ENCODE measurements at regions not wholly inside any gene's neighbourhood (a gene's known extent, or its start where the extent isn't known, plus 50 kb on each side); places are given as distances from the start of the nearest gene placed in this dataset.

GRCh38 chr2:39521876-39522517, 84.9 kb upstream of the MAP4K3 start:
- no peaks in the 10 kb centered on the region for H3K27me3 Mint-ChIP-seq
- no peak overlapping the region for H3K4me3 Mint-ChIP-seq
- ChIA-PET POLR2A (no interaction called here), CTCF (no interaction called here)
- no peak for ATAC-seq
- no peak for TF ChIP-seq CTCF (IDR thresholded peaks at IDR 0.05)
- DNase-seq, result no peak
- H3K4me1 Mint-ChIP-seq (ENCODE audit: low read depth), result no peaks in the 10 kb centered on the region
- intact Hi-C loops (cut with micrococcal nuclease), result no loop called here
- H3K27ac Mint-ChIP-seq, result no peak overlapping the region
- H3K36me3 Mint-ChIP-seq (ENCODE audit: low read depth), result peaks cover 3% of the 10 kb centered on the region
- peaks cover 3% of the 10 kb centered on the region for H3K9me3 Mint-ChIP-seq

- no peaks in the 10 kb centered on the region for H3K4me1 Mint-ChIP-seq (ENCODE audit: low read depth)
- ChIA-PET CTCF (no interaction called here), POLR2A (no interaction called here)
- TF ChIP-seq CTCF (IDR thresholded peaks at IDR 0.05), result no peak
- no peaks in the 10 kb centered on the region for H3K27me3 Mint-ChIP-seq
- no peak overlapping the region for H3K4me3 Mint-ChIP-seq
- no peak overlapping the region for H3K27ac Mint-ChIP-seq
- intact Hi-C loops (cut with micrococcal nuclease), result no loop called here
- ATAC-seq (no peak), DNase-seq (no peak)
- H3K36me3 Mint-ChIP-seq (ENCODE audit: low read depth), result peaks cover 3% of the 10 kb centered on the region
- H3K9me3 Mint-ChIP-seq, result peaks cover 3% of the 10 kb centered on the region
Observed at GRCh38 chr2:39522518-39522877, 85.4 kb upstream of the MAP4K3 start.

- POLR2A ChIA-PET, result no interaction called here
- ATAC-seq (no peak), DNase-seq (no peak)
- Mint-ChIP-seq H3K27ac (no peak overlapping the region), H3K4me1 (ENCODE audit: low read depth) (no peaks in the 10 kb centered on the region), H3K27me3 (no peaks in the 10 kb centered on the region), H3K36me3 (ENCODE audit: low read depth) (peaks cover 3% of the 10 kb centered on the region), H3K4me3 (no peak overlapping the region), H3K9me3 (peaks cover 3% of the 10 kb centered on the region)
- TF ChIP-seq CTCF (IDR thresholded peaks at IDR 0.05), result no peak
- CTCF ChIA-PET, result interaction anchor here (1.0 to 1.5 kb wide), 2 partner anchors 12 to 205 kb away, joined by 3 to 4 read pairs; no protein-coding TSS in a partner anchor
- intact Hi-C loops (cut with micrococcal nuclease), result no loop called here
Observed at GRCh38 chr2:39523308-39524044, 86.4 kb upstream of the MAP4K3 start.

GRCh38 chr2:39524061-39524460, 87.0 kb upstream of the MAP4K3 start:
- no peaks in the 10 kb centered on the region for H3K4me1 Mint-ChIP-seq (ENCODE audit: low read depth)
- ChIA-PET POLR2A (no interaction called here), CTCF (interaction anchor here (1.0 to 1.5 kb wide), 2 partner anchors 12 to 205 kb away, joined by 3 to 4 read pairs; no protein-coding TSS in a partner anchor)
- ATAC-seq (no peak), DNase-seq (no peak)
- TF ChIP-seq CTCF (IDR thresholded peaks at IDR 0.05), result no peak
- no peak overlapping the region for H3K27ac Mint-ChIP-seq
- H3K27me3 Mint-ChIP-seq, result no peaks in the 10 kb centered on the region
- H3K4me3 Mint-ChIP-seq, result no peak overlapping the region
- peaks cover 3% of the 10 kb centered on the region for H3K9me3 Mint-ChIP-seq
- intact Hi-C loops (cut with micrococcal nuclease), result no loop called here
- H3K36me3 Mint-ChIP-seq (ENCODE audit: low read depth), result peaks cover 3% of the 10 kb centered on the region
